SK-N-SH treated with all-trans-retinoic acid at 6 μM for 48 hours (cell line): ENCODE measurements at regions not wholly inside any gene's neighbourhood (a gene's known extent, or its start where the extent isn't known, plus 50 kb on each side); places are given as distances from the start of the nearest gene placed in this dataset.

Source experiments
- ATAC-seq: fragments of 200-7000 bp; cut with Tn5 transposase; 3 replicates; pipeline ENCODE4 v1.9.1; 2020; ENCODE audit warnings: mild to moderate bottlenecking, moderate library complexity
- ARNTL ChIP-seq: fragments of 450-650 bp; formaldehyde crosslinking; IDR thresholded peaks from 2 replicates; pipeline ENCODE4 v1.5.0; 2020; ENCODE audit warnings: low read depth, mild to moderate bottlenecking, moderate library complexity, borderline replicate concordance
- BACH2 ChIP-seq: fragments of 250-450 bp; sonication (Bioruptor Pico); IDR thresholded peaks from 2 replicates; pipeline ENCODE4 v1.9.0; 2021; ENCODE audit warnings: mild to moderate bottlenecking, borderline replicate concordance
- CSDC2 ChIP-seq: fragments of 250-450 bp; sonication (Bioruptor Pico); IDR thresholded peaks from 2 replicates; pipeline ENCODE4 v1.5.0; 2020; ENCODE audit warnings: mild to moderate bottlenecking, moderate library complexity
- ESRRG ChIP-seq: fragments of 250-450 bp; sonication (Bioruptor Pico); IDR thresholded peaks from 2 replicates; pipeline ENCODE4 v1.6.1; 2021; ENCODE audit warnings: mild to moderate bottlenecking
- GLIS3 ChIP-seq: fragments of 250-450 bp; sonication (Bioruptor Pico); IDR thresholded peaks from 2 replicates; pipeline ENCODE4 v1.5.0; 2020; ENCODE audit warnings: mild to moderate bottlenecking, moderate library complexity
- ISL1 ChIP-seq: fragments of 250-450 bp; sonication (Bioruptor Pico); IDR thresholded peaks from 2 replicates; pipeline ENCODE4 v2.1.2; 2022; ENCODE audit warnings: mild to moderate bottlenecking, moderate library complexity
- OSR1 ChIP-seq: fragments of 250-450 bp; sonication (Bioruptor Pico); IDR thresholded peaks from 2 replicates; pipeline ENCODE4 v1.8.0; 2022; ENCODE audit warnings: moderate library complexity, mild to moderate bottlenecking, inconsistent platforms
- PPARA ChIP-seq: fragments of 250-450 bp; sonication (Bioruptor Pico); IDR thresholded peaks from 2 replicates; pipeline ENCODE4 v1.5.0; 2020; ENCODE audit warnings: mild to moderate bottlenecking, borderline replicate concordance
- RARB ChIP-seq: fragments of 250-450 bp; sonication (Bioruptor Pico); IDR thresholded peaks from 2 replicates; pipeline ENCODE4 v1.8.0; 2021; ENCODE audit warnings: mild to moderate bottlenecking, moderate library complexity
- SNAI2 ChIP-seq: fragments of 250-450 bp; sonication (Bioruptor Pico); IDR thresholded peaks from 2 replicates; pipeline ENCODE4 v1.5.0; 2020; ENCODE audit warnings: mild to moderate bottlenecking, moderate library complexity
- TCF4 ChIP-seq: fragments of 250-450 bp; sonication (Bioruptor Pico); IDR thresholded peaks from 2 replicates; pipeline ENCODE4 v1.8.0; 2021; ENCODE audit warnings: mild to moderate bottlenecking, moderate library complexity, borderline replicate concordance
- TOX ChIP-seq: fragments of 250-450 bp; sonication (Bioruptor Pico); IDR thresholded peaks from 2 replicates; pipeline ENCODE4 v1.8.0; 2021; ENCODE audit warnings: mild to moderate bottlenecking, moderate library complexity, borderline replicate concordance
- ZC3H10 ChIP-seq: fragments of 250-450 bp; sonication (Bioruptor Pico); IDR thresholded peaks from 2 replicates; pipeline ENCODE4 v1.5.1; 2021; ENCODE audit warnings: mild to moderate bottlenecking, moderate library complexity
- ZFP30 ChIP-seq: fragments of 450-650 bp; formaldehyde crosslinking; IDR thresholded peaks from 2 replicates; pipeline ENCODE4 v1.5.0; 2022; ENCODE audit warnings: mild to moderate bottlenecking, moderate library complexity
- ZNF565 ChIP-seq: fragments of 450-650 bp; formaldehyde crosslinking; conservative IDR thresholded peaks from 2 replicates; pipeline ENCODE4 v1.5.0; 2020; ENCODE audit warnings: low read depth, mild to moderate bottlenecking, moderate library complexity
- ZNF70 ChIP-seq: fragments of 450-650 bp; formaldehyde crosslinking; IDR thresholded peaks from 2 replicates; pipeline ENCODE4 v1.5.0; 2020; ENCODE audit warnings: mild to moderate bottlenecking, moderate library complexity
- ZNF8 ChIP-seq: fragments of 450-650 bp; formaldehyde crosslinking; IDR thresholded peaks from 2 replicates; pipeline ENCODE4 v1.5.0; 2020; ENCODE audit warnings: mild to moderate bottlenecking, moderate library complexity
- TF ChIP-seq, protein P1 (sequence below): fragments of 250-450 bp; sonication (Bioruptor Pico); IDR thresholded peaks from 2 replicates; pipeline ENCODE4 v1.5.0; 2020; ENCODE audit warnings: mild to moderate bottlenecking, moderate library complexity
- TF ChIP-seq, protein P2 (sequence below): fragments of 250-450 bp; sonication (Bioruptor Pico); IDR thresholded peaks from 2 replicates; pipeline ENCODE4 v1.8.0; 2021; ENCODE audit warnings: low read depth, mild to moderate bottlenecking, moderate library complexity, borderline replicate concordance
- TF ChIP-seq, protein P3 (sequence below): fragments of 250-450 bp; sonication (Bioruptor Pico); IDR thresholded peaks from 2 replicates; pipeline ENCODE4 v1.5.1; 2021; ENCODE audit warnings: mild to moderate bottlenecking, moderate library complexity
- TF ChIP-seq, protein P4 (sequence below): fragments of 250-450 bp; sonication (Bioruptor Pico); IDR thresholded peaks from 2 replicates; pipeline ENCODE4 v1.5.1; 2020; ENCODE audit warnings: low read depth, mild to moderate bottlenecking, moderate library complexity
- TF ChIP-seq, protein P5 (sequence below): fragments of 250-450 bp; sonication (Bioruptor Pico); IDR thresholded peaks from 2 replicates; pipeline ENCODE4 v1.8.0; 2020; ENCODE audit warnings: mild to moderate bottlenecking, moderate library complexity, borderline replicate concordance

DNA sequence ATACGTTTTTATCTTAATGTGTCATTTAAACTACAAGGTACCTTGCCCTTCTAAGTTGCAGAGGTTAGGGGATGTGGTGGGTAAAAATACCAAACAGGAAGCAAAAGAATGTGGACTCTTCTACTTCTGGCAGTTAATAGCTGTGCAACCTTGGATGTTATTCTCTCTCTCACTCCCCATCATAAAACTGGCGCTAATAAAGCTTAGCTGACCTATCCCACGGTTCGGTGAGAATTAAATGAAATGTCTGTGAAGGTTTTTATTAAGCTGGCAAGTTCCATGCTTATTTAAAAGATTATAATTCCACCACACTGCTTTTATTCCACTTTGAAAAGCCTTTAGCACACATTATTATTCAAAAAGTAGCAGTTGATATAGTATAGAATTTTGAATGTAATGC is 127.8 kb upstream of the SLC22A23 start:
- no peak for TF ChIP-seq RARB (CRISPR knock-in tag)
- no peak for TF ChIP-seq ZC3H10 (CRISPR knock-in tag)
- no peak for TF ChIP-seq OSR1
- TF ChIP-seq, protein P1, sequence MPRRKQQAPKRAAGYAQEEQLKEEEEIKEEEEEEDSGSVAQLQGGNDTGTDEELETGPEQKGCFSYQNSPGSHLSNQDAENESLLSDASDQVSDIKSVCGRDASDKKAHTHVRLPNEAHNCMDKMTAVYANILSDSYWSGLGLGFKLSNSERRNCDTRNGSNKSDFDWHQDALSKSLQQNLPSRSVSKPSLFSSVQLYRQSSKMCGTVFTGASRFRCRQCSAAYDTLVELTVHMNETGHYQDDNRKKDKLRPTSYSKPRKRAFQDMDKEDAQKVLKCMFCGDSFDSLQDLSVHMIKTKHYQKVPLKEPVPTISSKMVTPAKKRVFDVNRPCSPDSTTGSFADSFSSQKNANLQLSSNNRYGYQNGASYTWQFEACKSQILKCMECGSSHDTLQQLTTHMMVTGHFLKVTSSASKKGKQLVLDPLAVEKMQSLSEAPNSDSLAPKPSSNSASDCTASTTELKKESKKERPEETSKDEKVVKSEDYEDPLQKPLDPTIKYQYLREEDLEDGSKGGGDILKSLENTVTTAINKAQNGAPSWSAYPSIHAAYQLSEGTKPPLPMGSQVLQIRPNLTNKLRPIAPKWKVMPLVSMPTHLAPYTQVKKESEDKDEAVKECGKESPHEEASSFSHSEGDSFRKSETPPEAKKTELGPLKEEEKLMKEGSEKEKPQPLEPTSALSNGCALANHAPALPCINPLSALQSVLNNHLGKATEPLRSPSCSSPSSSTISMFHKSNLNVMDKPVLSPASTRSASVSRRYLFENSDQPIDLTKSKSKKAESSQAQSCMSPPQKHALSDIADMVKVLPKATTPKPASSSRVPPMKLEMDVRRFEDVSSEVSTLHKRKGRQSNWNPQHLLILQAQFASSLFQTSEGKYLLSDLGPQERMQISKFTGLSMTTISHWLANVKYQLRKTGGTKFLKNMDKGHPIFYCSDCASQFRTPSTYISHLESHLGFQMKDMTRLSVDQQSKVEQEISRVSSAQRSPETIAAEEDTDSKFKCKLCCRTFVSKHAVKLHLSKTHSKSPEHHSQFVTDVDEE (CRISPR knock-in tag) = no peak
- TF ChIP-seq, protein P2, sequence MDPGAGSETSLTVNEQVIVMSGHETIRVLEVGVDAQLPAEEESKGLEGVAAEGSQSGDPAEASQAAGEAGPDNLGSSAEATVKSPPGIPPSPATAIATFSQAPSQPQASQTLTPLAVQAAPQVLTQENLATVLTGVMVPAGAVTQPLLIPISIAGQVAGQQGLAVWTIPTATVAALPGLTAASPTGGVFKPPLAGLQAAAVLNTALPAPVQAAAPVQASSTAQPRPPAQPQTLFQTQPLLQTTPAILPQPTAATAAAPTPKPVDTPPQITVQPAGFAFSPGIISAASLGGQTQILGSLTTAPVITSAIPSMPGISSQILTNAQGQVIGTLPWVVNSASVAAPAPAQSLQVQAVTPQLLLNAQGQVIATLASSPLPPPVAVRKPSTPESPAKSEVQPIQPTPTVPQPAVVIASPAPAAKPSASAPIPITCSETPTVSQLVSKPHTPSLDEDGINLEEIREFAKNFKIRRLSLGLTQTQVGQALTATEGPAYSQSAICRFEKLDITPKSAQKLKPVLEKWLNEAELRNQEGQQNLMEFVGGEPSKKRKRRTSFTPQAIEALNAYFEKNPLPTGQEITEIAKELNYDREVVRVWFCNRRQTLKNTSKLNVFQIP = no peak
- TF ChIP-seq, protein P3, sequence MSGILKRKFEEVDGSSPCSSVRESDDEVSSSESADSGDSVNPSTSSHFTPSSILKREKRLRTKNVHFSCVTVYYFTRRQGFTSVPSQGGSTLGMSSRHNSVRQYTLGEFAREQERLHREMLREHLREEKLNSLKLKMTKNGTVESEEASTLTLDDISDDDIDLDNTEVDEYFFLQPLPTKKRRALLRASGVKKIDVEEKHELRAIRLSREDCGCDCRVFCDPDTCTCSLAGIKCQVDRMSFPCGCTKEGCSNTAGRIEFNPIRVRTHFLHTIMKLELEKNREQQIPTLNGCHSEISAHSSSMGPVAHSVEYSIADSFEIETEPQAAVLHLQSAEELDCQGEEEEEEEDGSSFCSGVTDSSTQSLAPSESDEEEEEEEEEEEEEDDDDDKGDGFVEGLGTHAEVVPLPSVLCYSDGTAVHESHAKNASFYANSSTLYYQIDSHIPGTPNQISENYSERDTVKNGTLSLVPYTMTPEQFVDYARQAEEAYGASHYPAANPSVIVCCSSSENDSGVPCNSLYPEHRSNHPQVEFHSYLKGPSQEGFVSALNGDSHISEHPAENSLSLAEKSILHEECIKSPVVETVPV (CRISPR knock-in tag) = no peak
- TF ChIP-seq, protein P4, sequence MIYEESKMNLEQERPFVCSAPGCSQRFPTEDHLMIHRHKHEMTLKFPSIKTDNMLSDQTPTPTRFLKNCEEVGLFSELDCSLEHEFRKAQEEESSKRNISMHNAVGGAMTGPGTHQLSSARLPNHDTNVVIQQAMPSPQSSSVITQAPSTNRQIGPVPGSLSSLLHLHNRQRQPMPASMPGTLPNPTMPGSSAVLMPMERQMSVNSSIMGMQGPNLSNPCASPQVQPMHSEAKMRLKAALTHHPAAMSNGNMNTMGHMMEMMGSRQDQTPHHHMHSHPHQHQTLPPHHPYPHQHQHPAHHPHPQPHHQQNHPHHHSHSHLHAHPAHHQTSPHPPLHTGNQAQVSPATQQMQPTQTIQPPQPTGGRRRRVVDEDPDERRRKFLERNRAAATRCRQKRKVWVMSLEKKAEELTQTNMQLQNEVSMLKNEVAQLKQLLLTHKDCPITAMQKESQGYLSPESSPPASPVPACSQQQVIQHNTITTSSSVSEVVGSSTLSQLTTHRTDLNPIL (CRISPR knock-in tag) = no peak
- TF ChIP-seq ZNF70 = no peak
- TF ChIP-seq GLIS3 = no peak
- TF ChIP-seq ZNF565 (CRISPR knock-in tag) = no peak
- ATAC-seq = no peak

DNA sequence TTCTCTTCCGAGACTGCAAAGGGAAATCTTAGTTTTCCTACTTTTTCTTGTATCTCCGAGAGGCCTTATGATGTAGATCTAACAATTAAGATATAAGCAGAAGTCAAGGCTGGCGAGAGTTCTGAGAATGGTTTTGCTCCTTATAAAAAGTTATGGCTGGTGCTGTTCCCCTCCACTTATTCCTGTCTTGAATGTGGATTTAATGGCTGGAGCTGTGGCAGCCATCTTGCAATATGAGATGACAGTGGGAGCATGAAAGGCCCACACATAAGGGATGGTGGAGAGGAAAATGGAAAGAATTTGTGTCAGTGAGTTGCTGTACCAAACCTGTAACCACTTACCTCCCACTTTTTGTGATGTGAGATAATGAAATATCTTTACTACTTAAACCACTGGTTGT is 124.6 kb upstream of the SLC22A23 start:
- no peak for ATAC-seq
- TF ChIP-seq BACH2 (CRISPR knock-in tag) = no peak
- TF ChIP-seq ZNF565 (CRISPR knock-in tag) = no peak
- no peak for TF ChIP-seq TCF4
- TF ChIP-seq ESRRG (CRISPR knock-in tag) = no peak
- no peak for TF ChIP-seq CSDC2
- TF ChIP-seq, protein P5, sequence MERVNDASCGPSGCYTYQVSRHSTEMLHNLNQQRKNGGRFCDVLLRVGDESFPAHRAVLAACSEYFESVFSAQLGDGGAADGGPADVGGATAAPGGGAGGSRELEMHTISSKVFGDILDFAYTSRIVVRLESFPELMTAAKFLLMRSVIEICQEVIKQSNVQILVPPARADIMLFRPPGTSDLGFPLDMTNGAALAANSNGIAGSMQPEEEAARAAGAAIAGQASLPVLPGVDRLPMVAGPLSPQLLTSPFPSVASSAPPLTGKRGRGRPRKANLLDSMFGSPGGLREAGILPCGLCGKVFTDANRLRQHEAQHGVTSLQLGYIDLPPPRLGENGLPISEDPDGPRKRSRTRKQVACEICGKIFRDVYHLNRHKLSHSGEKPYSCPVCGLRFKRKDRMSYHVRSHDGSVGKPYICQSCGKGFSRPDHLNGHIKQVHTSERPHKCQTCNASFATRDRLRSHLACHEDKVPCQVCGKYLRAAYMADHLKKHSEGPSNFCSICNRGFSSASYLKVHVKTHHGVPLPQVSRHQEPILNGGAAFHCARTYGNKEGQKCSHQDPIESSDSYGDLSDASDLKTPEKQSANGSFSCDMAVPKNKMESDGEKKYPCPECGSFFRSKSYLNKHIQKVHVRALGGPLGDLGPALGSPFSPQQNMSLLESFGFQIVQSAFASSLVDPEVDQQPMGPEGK (CRISPR knock-in tag) = no peak
- TF ChIP-seq ZNF70 = no peak
- no peak for TF ChIP-seq ISL1
- no peak for TF ChIP-seq RARB (CRISPR knock-in tag)
- TF ChIP-seq SNAI2 (CRISPR knock-in tag) = no peak
- TF ChIP-seq, protein P4 (CRISPR knock-in tag) = no peak
- TF ChIP-seq TOX = no peak
- TF ChIP-seq GLIS3 = no peak
- TF ChIP-seq ARNTL (CRISPR knock-in tag) = no peak
- TF ChIP-seq, protein P2 = no peak
- no peak for TF ChIP-seq OSR1
- TF ChIP-seq, protein P3 (CRISPR knock-in tag) = no peak
- no peak for TF ChIP-seq ZNF8
- no peak for TF ChIP-seq ZFP30 (CRISPR knock-in tag)
- TF ChIP-seq PPARA (CRISPR knock-in tag) = no peak
